SH-SY5Y (cell line): ENCODE measurements at regions not wholly inside any gene's neighbourhood (a gene's known extent, or its start where the extent isn't known, plus 50 kb on each side); places are given as distances from the start of the nearest gene placed in this dataset.

Source experiments
- GATA2 ChIP-seq: IDR thresholded peaks from 2 replicates; pipeline ENCODE4 v1.6.1; 2011; ENCODE audit warnings: mild to moderate bottlenecking, low read depth, low read length
- GATA3 ChIP-seq: IDR thresholded peaks from 2 replicates; pipeline ENCODE4 v1.6.1; 2011; ENCODE audit warnings: low read depth, mild to moderate bottlenecking, low read length, moderate library complexity

GRCh38 chr10:115028419-115028818, 64.7 kb upstream of the ATRNL1 start:
- no peak for TF ChIP-seq GATA3
- TF ChIP-seq GATA2 = no peak

- TF ChIP-seq GATA3 (no peak), GATA2 (no peak)
Measured at GRCh38 chr10:115029452-115030375, 63.5 kb upstream of the ATRNL1 start.

DNA sequence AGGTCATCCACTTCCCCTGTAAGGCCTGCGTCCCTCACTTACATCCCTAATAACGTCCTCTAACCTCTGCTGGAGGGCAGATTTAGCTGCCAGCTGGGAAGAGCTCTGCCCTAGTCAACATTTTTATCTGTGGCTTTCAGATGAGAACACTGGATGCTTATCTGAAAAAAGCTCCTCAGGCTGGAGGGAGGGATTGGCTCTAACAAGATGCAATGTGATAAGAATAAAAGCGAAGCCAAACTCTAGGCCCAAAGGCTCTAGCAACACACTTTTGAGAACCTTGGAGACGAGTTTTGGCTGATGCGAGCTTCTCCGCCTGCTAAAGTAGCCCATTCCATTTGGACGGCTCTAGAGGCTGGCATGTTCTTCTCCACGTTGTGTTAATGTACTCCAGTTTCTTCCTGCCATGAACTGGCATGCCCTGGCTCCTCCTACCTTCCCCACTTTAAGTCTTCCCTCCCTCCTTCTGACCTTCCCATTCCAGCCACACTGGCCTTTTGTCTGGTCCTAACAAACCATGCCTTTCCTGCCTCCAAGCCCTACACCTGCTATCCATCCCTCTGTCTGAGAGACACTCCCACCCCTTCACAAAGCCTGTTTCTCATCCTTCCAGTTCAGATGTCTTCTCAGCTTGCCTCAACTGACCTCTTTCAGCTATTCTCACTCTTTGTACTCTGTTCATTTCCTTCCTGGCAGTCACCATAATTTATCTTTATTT, 62.5 kb upstream of the ATRNL1 start:
- TF ChIP-seq GATA2 = peak; percentile 97
- peak; percentile 98 for TF ChIP-seq GATA3

- TF ChIP-seq GATA2 (no peak), GATA3 (no peak)
Measured at GRCh38 chr10:115033898-115034297, 59.3 kb upstream of the ATRNL1 start.
